ENCODE measurements at regions not wholly inside any gene's neighbourhood (a gene's known extent, or its start where the extent isn't known, plus 50 kb on each side); places are given as distances from the start of the nearest gene placed in this dataset.
A peak's percentile ranks its signal among the peaks of the same experiment; 100 is the strongest.

DNA sequence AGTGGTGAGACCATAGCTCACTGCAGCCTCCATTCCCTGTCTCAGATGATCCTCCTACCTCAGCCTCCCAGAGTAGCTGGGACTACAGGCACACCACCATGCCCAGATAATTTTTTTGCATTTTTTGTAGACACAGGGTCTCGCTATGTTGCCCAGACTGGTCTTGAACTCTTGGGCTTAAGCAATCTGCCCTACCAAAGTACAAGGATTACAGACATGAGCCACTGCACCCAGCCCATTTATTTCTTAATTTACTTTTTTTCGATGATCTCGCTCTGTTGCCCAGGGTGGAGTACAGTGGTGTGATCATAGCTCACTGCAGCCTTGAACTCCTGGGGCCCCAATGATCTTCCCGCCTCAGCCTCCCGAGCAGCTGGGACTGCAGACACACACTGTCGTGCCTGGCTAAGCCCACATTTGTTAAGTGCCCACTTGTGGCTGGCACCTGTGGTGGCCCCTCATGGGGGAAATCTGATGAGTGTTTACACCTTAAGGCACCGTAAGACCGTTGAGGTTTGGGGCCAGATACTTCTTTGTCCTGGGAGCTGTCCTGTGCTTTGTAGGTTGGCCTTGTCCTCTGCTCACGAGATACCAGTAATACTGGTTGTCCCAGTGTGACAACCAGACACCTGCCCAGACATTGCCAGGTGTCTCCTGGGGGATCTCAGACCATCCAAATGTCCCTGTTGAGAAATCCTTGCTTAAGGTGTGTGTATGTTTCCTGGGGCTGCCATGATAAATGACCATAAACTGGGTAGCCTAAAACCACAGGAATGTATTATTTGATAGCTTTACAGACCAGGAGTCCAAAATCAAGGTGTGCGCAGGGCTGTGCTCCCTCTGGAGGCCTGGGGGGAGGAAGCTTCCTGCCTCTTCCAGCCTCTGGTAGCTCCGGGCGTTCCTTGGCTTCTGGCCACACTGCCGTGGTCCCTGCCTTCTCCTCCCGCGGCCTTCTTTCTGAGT is 141.4 kb upstream of the GSE1 start:
- TF ChIP-seq, protein P1, sequence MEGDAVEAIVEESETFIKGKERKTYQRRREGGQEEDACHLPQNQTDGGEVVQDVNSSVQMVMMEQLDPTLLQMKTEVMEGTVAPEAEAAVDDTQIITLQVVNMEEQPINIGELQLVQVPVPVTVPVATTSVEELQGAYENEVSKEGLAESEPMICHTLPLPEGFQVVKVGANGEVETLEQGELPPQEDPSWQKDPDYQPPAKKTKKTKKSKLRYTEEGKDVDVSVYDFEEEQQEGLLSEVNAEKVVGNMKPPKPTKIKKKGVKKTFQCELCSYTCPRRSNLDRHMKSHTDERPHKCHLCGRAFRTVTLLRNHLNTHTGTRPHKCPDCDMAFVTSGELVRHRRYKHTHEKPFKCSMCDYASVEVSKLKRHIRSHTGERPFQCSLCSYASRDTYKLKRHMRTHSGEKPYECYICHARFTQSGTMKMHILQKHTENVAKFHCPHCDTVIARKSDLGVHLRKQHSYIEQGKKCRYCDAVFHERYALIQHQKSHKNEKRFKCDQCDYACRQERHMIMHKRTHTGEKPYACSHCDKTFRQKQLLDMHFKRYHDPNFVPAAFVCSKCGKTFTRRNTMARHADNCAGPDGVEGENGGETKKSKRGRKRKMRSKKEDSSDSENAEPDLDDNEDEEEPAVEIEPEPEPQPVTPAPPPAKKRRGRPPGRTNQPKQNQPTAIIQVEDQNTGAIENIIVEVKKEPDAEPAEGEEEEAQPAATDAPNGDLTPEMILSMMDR (IDR thresholded peaks at IDR 0.05) = peak in 1 of 7 experiments; percentile 56
- TF ChIP-seq POLR2A (IDR thresholded peaks at IDR 0.05) = no peak
